K562 (cell line): ENCODE measurements at regions not wholly inside any gene's neighbourhood (a gene's known extent, or its start where the extent isn't known, plus 50 kb on each side); places are given as distances from the start of the nearest gene placed in this dataset.

ENCODE experiments used
- ATAC-seq: fragments of 200-7000 bp; cut with Tn5 transposase; 3 replicates; pipeline ENCODE4 v1.9.1; 2020; ENCODE audit warnings: moderate library complexity
- BruUV-seq: library from RNA; stranded (reverse); fragments of 400-500 nt; replicated peaks from 2 replicates; lab custom pipeline; 2021; lab: Mats Ljungman, UMichigan
- CTCF ChIA-PET: fragments of 300-600 bp; formaldehyde crosslinking; extraction: SDS; loops from one replicate; lab custom pipeline; 2021; ENCODE audit warnings: low intra/inter-chr PET ratio; lab: Yijun Ruan, JAX
- POLR2A ChIA-PET: fragments of 300-600, 350-650 bp; sonication (Branson Sonifier 250); formaldehyde crosslinking; extraction: SDS; loops from one replicate; lab custom pipeline; 2021; ENCODE audit warnings: antibody characterized with exemption, inconsistent platforms; lab: Yijun Ruan, JAX
- DNase-seq, 4 experiments: peaks; one replicate each; pipeline versions ENCODE4 v3.0.0 to v3.0.0-alpha.2; 2011 to 2018; ENCODE audit warnings: low spot score in 3 of 4, mixed read lengths in 3 of 4; ENCODE audit errors: extremely low read depth in 1 of 4
- FAIRE-seq: peaks from 2 replicates; lab custom pipeline; 2011; peaks lifted over from hg19 to GRCh38; lab: Jason Lieb, UNC
- H2AFZ ChIP-seq: 2 replicates; pipeline ENCODE4 v1.6.0; 2011; ENCODE audit warnings: low read depth, low read length, control low read depth, inconsistent platforms
- H3K27ac ChIP-seq: fragments of 200-600 bp; 3 replicates; pipeline ENCODE4 v1.8.0; 2011; ENCODE audit warnings: low read depth, mild to moderate bottlenecking, control low read depth, inconsistent platforms, low read length, moderate library complexity, mixed read lengths; ENCODE audit errors: extremely low read depth
- H3K27me3 ChIP-seq, 2 experiments: fragments of 300-600 bp in 1 of 2; 2 replicates in 1 of 2; 3 replicates in 1 of 2; pipeline versions ENCODE4 v1.6.0 to v1.8.0; 2011; ENCODE audit warnings: inconsistent platforms in 2 of 2, low read length in 2 of 2, mild to moderate bottlenecking in 1 of 2, mixed read lengths in 1 of 2, moderate library complexity in 1 of 2; ENCODE audit not compliant: control insufficient read depth in 2 of 2, insufficient read depth in 2 of 2
- H3K36me3 ChIP-seq: fragments of 300-600 bp; 3 replicates; pipeline ENCODE4 v1.8.0; 2011; ENCODE audit warnings: mild to moderate bottlenecking, low read length, inconsistent platforms; ENCODE audit not compliant: control insufficient read depth, insufficient read depth
- H3K4me1 ChIP-seq, 2 experiments: fragments of 200-600 bp in 1 of 2; replicated peaks in 1 of 2; 2 replicates in 1 of 2; 3 replicates in 1 of 2; pipeline versions ENCODE4 v1.5.1 to v1.8.0; 2011; ENCODE audit warnings: inconsistent platforms in 2 of 2, low read length in 2 of 2, mild to moderate bottlenecking in 1 of 2, mixed read lengths in 1 of 2, moderate library complexity in 1 of 2; ENCODE audit not compliant: control insufficient read depth in 2 of 2, insufficient read depth in 2 of 2
- H3K4me2 ChIP-seq: 2 replicates; pipeline ENCODE4 v1.6.1; 2011; ENCODE audit warnings: low read length, control low read depth, inconsistent platforms, mixed read lengths; ENCODE audit not compliant: insufficient read depth
- H3K4me3 ChIP-seq: fragments of 200-600 bp; sonication (generic), shearing (Covaris generic); 2 replicates; pipeline ENCODE4 v1.5.1; 2016; ENCODE audit warnings: control low read depth, inconsistent platforms
- H3K79me2 ChIP-seq: fragments of 200-600 bp; 3 replicates; pipeline ENCODE4 v1.8.0; 2011; ENCODE audit warnings: low read length, inconsistent platforms; ENCODE audit not compliant: control insufficient read depth, insufficient read depth
- H3K9ac ChIP-seq, 2 experiments: 2 replicates each; pipeline versions ENCODE4 v1.6.0 to v1.6.1; 2011; ENCODE audit warnings: low read depth in 2 of 2, low read length in 2 of 2, control low read depth in 1 of 2, inconsistent platforms in 1 of 2, mild to moderate bottlenecking in 1 of 2, mixed read lengths in 1 of 2; ENCODE audit not compliant: insufficient read depth in 1 of 2
- H3K9me1 ChIP-seq: one replicate; pipeline ENCODE4 v1.6.0; 2011; ENCODE audit warnings: inconsistent platforms, mild to moderate bottlenecking, low read length, moderate library complexity; ENCODE audit not compliant: control insufficient read depth, insufficient read depth
- H3K9me3 ChIP-seq: replicated peaks from 2 replicates; pipeline ENCODE4 v1.5.1; 2011; ENCODE audit warnings: low read depth, low read length, inconsistent platforms; ENCODE audit not compliant: control insufficient read depth, insufficient read depth
- H4K20me1 ChIP-seq: replicated peaks from 2 replicates; pipeline ENCODE4 v1.6.1; 2011; ENCODE audit warnings: low read length, inconsistent platforms, mixed read lengths; ENCODE audit not compliant: control insufficient read depth, insufficient read depth
- HNRNPLL ChIP-seq: fragments of 200-400 bp; formaldehyde crosslinking; IDR thresholded peaks from 2 replicates; pipeline ENCODE4 v1.6.1; 2017; ENCODE audit warnings: low read length, low read depth, mild to moderate bottlenecking; ENCODE audit not compliant: poor library complexity, severe bottlenecking
- HOXB6 ChIP-seq: fragments of 250-450 bp; sonication (Bioruptor Pico); IDR thresholded peaks from 2 replicates; pipeline ENCODE4 v1.5.1; 2022; ENCODE audit warnings: mild to moderate bottlenecking, borderline replicate concordance
- MEF2A ChIP-seq: IDR thresholded peaks from 2 replicates; pipeline ENCODE4 v1.6.1; 2011; ENCODE audit warnings: low read depth, mild to moderate bottlenecking, low read length, moderate library complexity; ENCODE audit not compliant: control insufficient read depth
- NCOA1 ChIP-seq: fragments of 450-650 bp; IDR thresholded peaks from 2 replicates; pipeline ENCODE4 v1.6.1; 2016; ENCODE audit warnings: low read depth
- NUFIP1 ChIP-seq: fragments of 450-650 bp; IDR thresholded peaks from 2 replicates; pipeline ENCODE4 v1.6.1; 2018; ENCODE audit not compliant: partially characterized antibody
- SP2 ChIP-seq: IDR thresholded peaks from 2 replicates; pipeline ENCODE4 v1.6.1; 2011; ENCODE audit warnings: mild to moderate bottlenecking, low read depth, low read length, moderate library complexity; ENCODE audit not compliant: poor library complexity, severe bottlenecking; ENCODE audit errors: extremely low read depth
- TGIF2 ChIP-seq: sonication (generic); formaldehyde crosslinking; IDR thresholded peaks from 2 replicates; pipeline ENCODE4 v1.8.1; 2022; ENCODE audit warnings: mild to moderate bottlenecking, missing genetic modification reagents, moderate library complexity
- TRIM24 ChIP-seq, 2 experiments: fragments of 450-650 bp; IDR thresholded peaks; 2 replicates each; pipeline ENCODE4 v1.6.1; 2016
- ZNF263 ChIP-seq: sonication (generic); formaldehyde crosslinking; IDR thresholded peaks from 2 replicates; pipeline ENCODE4 v1.8.0; 2022; ENCODE audit warnings: mild to moderate bottlenecking, missing genetic modification reagents, borderline replicate concordance
- WGBS: fragments of 100-300 bp; shearing (Covaris generic); methylation state at CpG from one replicate; pipeline ENCODE4 v1.1.6; 2016; ENCODE audit warnings: low coverage, mixed read lengths; ENCODE audit not compliant: insufficient coverage; ENCODE audit errors: missing lambda C conversion rate; 5-methylcytosine and 5-hydroxymethylcytosine counted together
- in situ Hi-C: fragments of 300-500 bp; cut with MboI; formaldehyde crosslinking; loops from 4 replicates; pipeline ENCODE4 v1.15.0; 2018; ENCODE audit warnings: inconsistent platforms, mixed read lengths
- intact Hi-C: fragments of 100-400 bp; cut with micrococcal nuclease; formaldehyde crosslinking; loops from 2 replicates; pipeline ENCODE4 v1.14.2; 2022
- TF ChIP-seq, protein P1 (sequence below): fragments of 200-600 bp; sonication (generic); IDR thresholded peaks from one replicate; pipeline ENCODE4 v1.6.1; 2012; ENCODE audit warnings: mild to moderate bottlenecking, low read depth, low read length, inconsistent platforms

- Histone ChIP-seq H3K9ac (no peak overlapping the region), H3K4me3 (no peak overlapping the region), H3K9me1 (no peaks in the 10 kb centered on the region), H3K27me3 (no peaks in the 10 kb centered on the region), H3K27ac (no peak overlapping the region), H3K79me2 (no peaks in the 10 kb centered on the region), H3K4me1 (0 out of 5 replicates have a peak, but pooled peaks cover 0 to 4% of the 10 kb centered on the region in 2 experiments), H4K20me1 (no peaks in the 10 kb centered on the region), H3K9me3 (no peaks in the 10 kb centered on the region), H2AFZ (no peak overlapping the region), H3K4me2 (no peak overlapping the region), H3K36me3 (no peaks in the 10 kb centered on the region; the same call in 2 of the 3 replicates)
- in situ Hi-C loops = no loop called here
- CTCF ChIA-PET = no interaction called here
- DNase-seq (no peak), FAIRE-seq (no peak), ATAC-seq (no peak)
- BruUV-seq = no TSS peak
- POLR2A ChIA-PET = no interaction called here
- WGBS = 64% methylated on average over 7 of the region's 11 CpGs
- intact Hi-C loops = no loop called here
- no peak for TF ChIP-seq MEF2A
- TF ChIP-seq TGIF2 = no peak
- TF ChIP-seq SP2 = no peak
- no peak for TF ChIP-seq NCOA1
- TF ChIP-seq HOXB6 = no peak
- TF ChIP-seq HNRNPLL = no peak
- TF ChIP-seq, protein P1, sequence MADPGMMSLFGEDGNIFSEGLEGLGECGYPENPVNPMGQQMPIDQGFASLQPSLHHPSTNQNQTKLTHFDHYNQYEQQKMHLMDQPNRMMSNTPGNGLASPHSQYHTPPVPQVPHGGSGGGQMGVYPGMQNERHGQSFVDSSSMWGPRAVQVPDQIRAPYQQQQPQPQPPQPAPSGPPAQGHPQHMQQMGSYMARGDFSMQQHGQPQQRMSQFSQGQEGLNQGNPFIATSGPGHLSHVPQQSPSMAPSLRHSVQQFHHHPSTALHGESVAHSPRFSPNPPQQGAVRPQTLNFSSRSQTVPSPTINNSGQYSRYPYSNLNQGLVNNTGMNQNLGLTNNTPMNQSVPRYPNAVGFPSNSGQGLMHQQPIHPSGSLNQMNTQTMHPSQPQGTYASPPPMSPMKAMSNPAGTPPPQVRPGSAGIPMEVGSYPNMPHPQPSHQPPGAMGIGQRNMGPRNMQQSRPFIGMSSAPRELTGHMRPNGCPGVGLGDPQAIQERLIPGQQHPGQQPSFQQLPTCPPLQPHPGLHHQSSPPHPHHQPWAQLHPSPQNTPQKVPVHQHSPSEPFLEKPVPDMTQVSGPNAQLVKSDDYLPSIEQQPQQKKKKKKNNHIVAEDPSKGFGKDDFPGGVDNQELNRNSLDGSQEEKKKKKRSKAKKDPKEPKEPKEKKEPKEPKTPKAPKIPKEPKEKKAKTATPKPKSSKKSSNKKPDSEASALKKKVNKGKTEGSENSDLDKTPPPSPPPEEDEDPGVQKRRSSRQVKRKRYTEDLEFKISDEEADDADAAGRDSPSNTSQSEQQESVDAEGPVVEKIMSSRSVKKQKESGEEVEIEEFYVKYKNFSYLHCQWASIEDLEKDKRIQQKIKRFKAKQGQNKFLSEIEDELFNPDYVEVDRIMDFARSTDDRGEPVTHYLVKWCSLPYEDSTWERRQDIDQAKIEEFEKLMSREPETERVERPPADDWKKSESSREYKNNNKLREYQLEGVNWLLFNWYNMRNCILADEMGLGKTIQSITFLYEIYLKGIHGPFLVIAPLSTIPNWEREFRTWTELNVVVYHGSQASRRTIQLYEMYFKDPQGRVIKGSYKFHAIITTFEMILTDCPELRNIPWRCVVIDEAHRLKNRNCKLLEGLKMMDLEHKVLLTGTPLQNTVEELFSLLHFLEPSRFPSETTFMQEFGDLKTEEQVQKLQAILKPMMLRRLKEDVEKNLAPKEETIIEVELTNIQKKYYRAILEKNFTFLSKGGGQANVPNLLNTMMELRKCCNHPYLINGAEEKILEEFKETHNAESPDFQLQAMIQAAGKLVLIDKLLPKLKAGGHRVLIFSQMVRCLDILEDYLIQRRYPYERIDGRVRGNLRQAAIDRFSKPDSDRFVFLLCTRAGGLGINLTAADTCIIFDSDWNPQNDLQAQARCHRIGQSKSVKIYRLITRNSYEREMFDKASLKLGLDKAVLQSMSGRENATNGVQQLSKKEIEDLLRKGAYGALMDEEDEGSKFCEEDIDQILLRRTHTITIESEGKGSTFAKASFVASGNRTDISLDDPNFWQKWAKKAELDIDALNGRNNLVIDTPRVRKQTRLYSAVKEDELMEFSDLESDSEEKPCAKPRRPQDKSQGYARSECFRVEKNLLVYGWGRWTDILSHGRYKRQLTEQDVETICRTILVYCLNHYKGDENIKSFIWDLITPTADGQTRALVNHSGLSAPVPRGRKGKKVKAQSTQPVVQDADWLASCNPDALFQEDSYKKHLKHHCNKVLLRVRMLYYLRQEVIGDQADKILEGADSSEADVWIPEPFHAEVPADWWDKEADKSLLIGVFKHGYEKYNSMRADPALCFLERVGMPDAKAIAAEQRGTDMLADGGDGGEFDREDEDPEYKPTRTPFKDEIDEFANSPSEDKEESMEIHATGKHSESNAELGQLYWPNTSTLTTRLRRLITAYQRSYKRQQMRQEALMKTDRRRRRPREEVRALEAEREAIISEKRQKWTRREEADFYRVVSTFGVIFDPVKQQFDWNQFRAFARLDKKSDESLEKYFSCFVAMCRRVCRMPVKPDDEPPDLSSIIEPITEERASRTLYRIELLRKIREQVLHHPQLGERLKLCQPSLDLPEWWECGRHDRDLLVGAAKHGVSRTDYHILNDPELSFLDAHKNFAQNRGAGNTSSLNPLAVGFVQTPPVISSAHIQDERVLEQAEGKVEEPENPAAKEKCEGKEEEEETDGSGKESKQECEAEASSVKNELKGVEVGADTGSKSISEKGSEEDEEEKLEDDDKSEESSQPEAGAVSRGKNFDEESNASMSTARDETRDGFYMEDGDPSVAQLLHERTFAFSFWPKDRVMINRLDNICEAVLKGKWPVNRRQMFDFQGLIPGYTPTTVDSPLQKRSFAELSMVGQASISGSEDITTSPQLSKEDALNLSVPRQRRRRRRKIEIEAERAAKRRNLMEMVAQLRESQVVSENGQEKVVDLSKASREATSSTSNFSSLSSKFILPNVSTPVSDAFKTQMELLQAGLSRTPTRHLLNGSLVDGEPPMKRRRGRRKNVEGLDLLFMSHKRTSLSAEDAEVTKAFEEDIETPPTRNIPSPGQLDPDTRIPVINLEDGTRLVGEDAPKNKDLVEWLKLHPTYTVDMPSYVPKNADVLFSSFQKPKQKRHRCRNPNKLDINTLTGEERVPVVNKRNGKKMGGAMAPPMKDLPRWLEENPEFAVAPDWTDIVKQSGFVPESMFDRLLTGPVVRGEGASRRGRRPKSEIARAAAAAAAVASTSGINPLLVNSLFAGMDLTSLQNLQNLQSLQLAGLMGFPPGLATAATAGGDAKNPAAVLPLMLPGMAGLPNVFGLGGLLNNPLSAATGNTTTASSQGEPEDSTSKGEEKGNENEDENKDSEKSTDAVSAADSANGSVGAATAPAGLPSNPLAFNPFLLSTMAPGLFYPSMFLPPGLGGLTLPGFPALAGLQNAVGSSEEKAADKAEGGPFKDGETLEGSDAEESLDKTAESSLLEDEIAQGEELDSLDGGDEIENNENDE = no peak
- TF ChIP-seq TRIM24 (IDR thresholded peaks at IDR 0.05) = no peak
- no peak for TF ChIP-seq ZNF263 (CRISPR knock-in tag)
- TF ChIP-seq NUFIP1 = no peak
Observed at GRCh38 chr12:5294274-5295070, 137.4 kb upstream of the NTF3 start.
